GM21367 (cell line): ENCODE measurements at regions not wholly inside any gene's neighbourhood (a gene's known extent, or its start where the extent isn't known, plus 50 kb on each side); places are given as distances from the start of the nearest gene placed in this dataset.

Experiments used
- ATAC-seq: cut with Tn5 transposase; IDR thresholded peaks from one replicate; pipeline ENCODE4 v1.9.1; 2021; ENCODE audit not compliant: unreplicated experiment

GRCh38 chr5:144103611-144104485 lies 66.6 kb downstream of the YIPF5 start:
- no peak for ATAC-seq

GRCh38 chr5:144105371-144105770 lies 65.1 kb downstream of the YIPF5 start:
- no peak for ATAC-seq

- no peak for ATAC-seq
These were observed 62.3 kb downstream of the YIPF5 start for GRCh38 chr5:144108131-144108530.
